NCI-H2171 treated with DMSO at 0.1 percent for 48 hours (cell line): ENCODE measurements at regions not wholly inside any gene's neighbourhood (a gene's known extent, or its start where the extent isn't known, plus 50 kb on each side); places are given as distances from the start of the nearest gene placed in this dataset.

ENCODE experiments used
- DNase-seq: peaks from one replicate; lab custom pipeline; 2025; lab: John Stamatoyannopoulos, UW

DNA sequence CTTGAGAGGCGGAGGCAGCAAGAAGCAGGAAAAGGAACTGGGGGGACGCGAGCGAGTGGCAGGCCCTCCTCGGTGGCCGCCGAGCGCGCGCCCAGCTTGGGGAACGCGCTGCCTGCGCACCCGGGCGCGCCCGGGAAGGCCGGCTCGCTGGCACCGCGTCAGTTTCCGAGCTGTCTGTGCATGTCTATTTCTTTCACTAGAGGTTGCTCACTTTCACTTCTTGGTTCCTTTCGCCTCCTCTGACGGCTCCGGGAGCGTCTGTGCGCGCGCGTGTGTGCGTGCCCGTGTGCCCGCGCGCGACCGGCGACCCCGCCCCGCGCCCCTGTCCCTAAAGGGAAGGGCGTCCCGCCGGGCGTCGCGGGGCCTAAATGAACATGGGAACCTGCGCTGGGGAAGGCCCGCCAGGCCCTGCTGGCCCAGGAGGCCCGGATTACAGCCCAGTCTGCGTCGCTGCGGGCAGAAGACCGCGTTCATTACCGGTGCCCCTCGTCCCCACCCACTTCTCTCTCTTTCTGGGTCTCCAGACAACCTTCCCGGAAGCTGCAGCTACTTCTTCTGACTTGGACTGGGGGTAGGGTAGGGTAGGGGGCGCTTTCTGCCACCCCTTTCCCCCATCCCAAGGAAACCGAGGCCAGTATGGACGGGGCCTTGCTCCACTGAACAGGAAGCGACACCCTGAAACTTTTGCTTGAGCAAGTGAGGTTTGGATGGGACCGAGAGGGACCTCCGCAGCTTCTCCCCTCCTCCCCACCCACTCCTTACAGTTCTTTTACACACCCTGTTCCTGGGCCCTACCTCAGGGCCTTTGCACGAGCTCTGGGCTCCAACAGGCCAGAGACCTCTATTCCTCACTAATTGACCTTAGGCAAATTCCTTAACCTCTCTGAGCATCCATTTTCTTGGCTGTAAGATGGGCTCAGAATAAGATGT lies 205.8 kb upstream of the IER5L start:
- peak; percentile 72 for DNase-seq

DNA sequence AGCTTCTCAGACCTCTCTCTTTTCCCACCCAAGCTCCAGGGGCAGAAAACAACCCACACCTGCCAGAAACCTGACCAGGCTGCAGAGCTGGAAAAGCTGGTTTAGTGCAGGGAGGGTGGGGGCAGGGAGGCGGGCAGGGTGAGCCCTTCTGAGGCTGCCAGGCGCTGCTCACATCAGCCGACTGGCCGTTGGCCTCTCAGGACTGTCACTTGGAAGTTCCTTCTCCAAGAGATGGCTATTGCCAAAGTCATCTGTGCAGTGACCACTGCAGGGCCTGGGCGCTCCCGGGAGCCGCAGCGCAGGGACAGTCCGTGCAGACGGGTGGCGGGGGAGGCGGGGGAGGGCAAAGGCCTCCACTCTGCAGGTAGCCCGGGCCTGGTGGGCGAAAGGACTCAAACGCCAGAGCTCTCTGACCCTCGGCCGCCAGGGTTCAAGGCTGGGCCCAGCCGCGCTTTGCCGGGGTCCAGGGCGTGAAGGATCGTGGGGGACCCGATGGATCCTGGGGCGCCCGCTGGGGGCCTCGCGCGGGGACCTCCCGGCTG lies 205.0 kb upstream of the IER5L start:
- DNase-seq, result no peak

- DNase-seq, result no peak
Observed at GRCh38 chr9:129382281-129383018, 204.4 kb upstream of the IER5L start.

DNA sequence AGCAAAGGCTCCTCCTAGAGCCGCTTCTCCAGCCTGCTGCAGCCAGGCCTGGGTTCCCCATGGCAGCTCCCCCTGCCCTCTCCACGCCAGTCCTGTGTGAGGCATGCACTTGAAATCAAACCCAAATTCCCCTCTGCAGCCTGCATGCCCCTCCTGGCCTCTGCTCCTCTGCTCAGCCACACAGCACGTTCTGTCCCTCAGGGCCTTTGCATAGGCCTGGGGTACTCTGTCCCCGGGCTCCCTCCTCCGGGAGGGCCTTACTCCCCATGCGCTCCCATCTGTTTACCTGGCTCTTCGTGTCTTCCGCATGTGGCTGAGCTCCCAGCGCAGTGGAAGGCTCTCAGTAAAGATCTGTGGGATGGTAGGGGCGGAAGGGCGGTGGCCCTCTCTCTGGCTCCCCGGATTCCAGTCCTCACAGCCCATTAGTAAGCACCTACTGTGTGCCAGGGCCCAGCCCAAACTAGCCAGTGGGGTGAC lies 203.5 kb upstream of the IER5L start:
- DNase-seq, result peak; percentile 30

GRCh38 chr9:129380961-129381401 lies 202.9 kb upstream of the IER5L start:
- DNase-seq, result no peak

DNA sequence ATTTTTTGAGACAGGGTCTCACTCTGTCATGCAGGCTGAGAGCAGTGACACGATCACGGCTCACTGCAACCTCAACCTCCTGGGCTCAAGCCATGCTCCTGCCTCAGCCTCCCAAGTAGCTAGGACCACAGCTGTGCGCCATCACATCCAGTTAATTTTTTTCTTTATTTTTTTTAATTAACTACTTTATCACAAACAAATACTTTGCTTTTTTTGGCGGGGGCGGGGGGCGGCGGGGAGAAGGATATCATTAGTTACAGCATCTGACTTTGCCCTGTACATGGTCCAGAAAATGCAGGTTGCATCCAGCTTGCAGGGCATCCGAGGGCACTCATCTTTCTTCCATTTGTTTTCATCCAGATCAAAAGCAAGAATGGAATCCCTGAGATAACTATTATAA lies 201.8 kb upstream of the IER5L start:
- no peak for DNase-seq

DNA sequence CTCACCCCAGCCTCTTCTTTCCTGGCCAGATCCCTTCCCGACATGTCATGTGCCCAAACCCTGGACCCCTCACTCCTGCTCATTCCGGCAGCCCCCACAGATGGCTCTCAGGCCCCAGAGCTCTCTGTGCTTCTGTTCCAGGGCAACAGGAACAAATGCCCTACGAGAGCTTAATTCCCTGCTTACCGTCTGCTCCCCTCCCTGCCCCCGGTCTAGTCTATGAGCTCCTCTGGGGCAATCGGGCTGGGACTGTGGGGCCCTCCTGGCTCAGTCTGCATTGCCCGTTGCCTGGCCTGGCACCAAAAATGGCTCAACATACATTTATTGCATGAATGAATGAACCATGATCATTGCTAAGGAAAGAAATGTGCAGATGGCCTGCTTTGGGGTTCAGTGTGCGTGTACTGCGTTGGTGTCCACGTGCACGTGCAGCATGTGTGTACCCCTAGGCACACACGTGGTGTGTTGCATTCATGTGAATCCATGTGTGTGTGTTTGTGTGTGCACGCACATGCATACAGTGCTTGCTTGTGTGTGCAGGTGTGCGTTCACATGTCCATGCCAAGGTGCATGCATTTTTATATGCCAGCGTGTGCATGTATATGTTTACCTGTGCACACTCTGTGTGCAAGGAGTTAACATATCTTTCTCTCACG lies 201.2 kb upstream of the IER5L start:
- no peak for DNase-seq

DNA sequence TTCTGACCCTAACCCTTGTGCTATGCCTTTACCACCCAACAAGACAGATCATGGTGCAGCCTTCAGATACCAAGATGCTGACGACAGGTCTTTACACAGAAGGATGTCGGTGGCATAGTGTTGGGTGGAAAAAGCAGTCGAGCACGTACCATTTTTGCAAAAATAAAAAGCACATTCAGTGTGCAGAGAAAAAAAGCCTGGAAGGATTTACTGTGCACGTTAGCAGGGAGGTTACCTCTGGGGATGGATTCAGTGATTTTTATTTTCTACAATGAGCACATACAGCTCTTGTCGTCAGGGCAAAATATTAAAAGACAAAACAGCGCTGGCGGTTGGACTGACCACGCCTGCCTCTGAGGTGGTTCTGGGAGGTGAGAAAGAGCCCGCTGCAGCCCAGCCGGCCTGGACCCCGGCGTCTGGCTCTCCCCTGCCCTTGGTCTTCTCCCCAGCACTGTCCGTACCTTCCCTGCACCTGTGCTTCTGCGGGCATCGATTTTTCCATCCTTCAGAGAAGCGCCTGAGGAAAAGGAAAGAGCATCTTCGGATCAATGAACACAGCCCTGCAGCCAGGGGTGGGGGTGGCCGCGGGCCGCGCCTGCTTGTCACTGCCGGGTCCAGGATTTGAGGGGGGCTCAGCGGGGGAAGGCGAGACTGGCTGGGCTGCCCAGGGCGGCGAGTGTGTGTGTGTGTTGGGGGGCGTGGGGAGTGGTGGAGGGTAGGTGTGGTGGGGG lies 200.0 kb upstream of the IER5L start:
- DNase-seq, result no peak

GRCh38 chr9:129377181-129377580 lies 199.1 kb upstream of the IER5L start:
- no peak for DNase-seq

DNA sequence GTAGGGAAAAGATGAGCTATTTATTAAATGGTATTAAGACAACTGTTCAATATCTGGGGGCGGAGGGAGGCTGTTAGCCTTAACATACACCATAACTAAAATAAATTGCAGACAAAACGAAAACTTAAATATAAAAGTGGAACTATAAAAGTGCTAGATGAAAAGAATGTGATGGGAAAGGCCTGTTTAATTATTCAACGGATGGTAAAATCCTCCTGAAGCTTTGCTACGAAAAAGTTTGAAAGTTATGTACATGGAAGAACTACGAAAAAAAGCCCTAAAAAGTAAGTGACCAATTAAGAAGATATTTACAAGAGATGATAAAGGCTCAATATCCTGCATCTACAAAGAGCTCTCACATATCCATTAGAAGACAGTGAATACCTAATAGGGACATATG lies 197.8 kb upstream of the IER5L start:
- no peak for DNase-seq

GRCh38 chr9:129374651-129375050 lies 196.6 kb upstream of the IER5L start:
- DNase-seq, result no peak

- no peak for DNase-seq
Observed at GRCh38 chr9:129374231-129374630, 196.2 kb upstream of the IER5L start.

DNA sequence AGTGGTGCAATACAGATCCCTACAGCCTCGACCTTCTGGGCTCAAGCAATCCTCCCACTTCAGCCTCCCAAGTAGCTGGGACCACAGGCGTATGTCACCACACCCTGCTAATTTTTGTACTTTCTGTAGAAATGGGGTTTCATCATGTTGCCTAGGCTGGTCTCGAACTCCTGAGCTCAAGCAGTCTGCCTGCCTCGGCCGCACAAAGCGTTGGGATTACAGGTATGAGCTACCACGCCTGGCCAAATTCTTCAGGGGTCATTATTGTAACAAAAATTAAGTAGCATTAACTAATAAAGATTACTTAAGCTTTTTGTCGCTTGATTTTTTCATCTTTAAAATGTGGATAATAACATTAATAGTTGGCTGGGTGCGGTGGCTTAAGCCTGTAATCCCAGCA lies 195.3 kb upstream of the IER5L start:
- DNase-seq, result no peak

- DNase-seq, result no peak
Observed at GRCh38 chr9:129370770-129371169, 192.7 kb upstream of the IER5L start.

GRCh38 chr9:129368444-129368978 lies 190.4 kb upstream of the IER5L start:
- peak; percentile 8 for DNase-seq

DNA sequence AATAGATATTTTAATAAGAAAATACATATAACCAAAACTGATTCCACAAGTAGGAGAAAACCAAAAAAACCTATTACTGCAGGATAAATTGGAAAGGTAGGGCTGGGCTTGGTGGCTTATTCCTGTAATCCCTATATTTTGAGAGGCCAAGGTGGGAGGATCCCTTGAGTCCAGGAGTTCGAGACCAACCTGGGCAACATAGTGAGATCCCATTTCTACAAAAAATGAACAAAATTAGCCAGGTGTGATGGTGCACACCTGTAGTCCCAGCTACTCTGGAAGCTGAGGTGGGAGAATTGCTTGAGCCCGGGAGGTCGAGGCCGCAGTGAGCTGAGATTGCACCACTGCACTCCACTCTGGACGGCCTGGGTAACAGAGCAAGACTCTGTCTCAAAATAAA lies 189.2 kb upstream of the IER5L start:
- DNase-seq, result no peak

- no peak for DNase-seq
Observed at GRCh38 chr9:129365196-129365595, 187.1 kb upstream of the IER5L start.

GRCh38 chr9:129363216-129363873 lies 185.3 kb upstream of the IER5L start:
- no peak for DNase-seq

- no peak for DNase-seq
Observed at GRCh38 chr9:129362287-129363000, 184.4 kb upstream of the IER5L start.

DNA sequence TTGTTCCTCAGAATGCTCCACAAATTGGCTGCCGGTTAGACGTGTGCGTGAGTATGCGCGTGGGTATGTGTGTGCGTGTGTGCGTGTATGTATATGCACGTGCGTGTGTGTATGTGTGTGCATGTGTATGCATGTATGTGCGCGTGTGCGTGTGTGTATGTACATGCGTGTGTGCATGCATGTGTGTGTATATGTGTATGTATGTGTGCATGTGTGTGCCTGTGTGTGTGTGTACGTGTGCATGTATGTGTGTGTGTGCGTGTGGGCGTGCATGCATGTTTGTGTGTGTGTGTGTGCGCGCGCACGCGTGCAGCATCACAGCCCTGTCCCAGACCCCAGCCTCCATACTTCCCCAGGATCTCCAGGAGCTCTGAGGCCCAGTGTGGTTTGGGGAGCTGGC lies 183.1 kb upstream of the IER5L start:
- DNase-seq, result no peak
